ENCODE measurements at regions not wholly inside any gene's neighbourhood (a gene's known extent, or its start where the extent isn't known, plus 50 kb on each side); places are given as distances from the start of the nearest gene placed in this dataset.

GRCh38 chrX:149060921-149061320, 444.2 kb downstream of the IDS start:
- DNase-seq (ENCODE audit: insufficient read length, low spot score) (no peak), FAIRE-seq (no peak)
- no peak for TF ChIP-seq CTCF (IDR thresholded peaks at IDR 0.05; ENCODE audit: insufficient read depth, missing control alignments)
